ENCODE measurements at regions not wholly inside any gene's neighbourhood (a gene's known extent, or its start where the extent isn't known, plus 50 kb on each side); places are given as distances from the start of the nearest gene placed in this dataset.
A peak's percentile ranks its signal among the peaks of the same experiment; 100 is the strongest.

DNA sequence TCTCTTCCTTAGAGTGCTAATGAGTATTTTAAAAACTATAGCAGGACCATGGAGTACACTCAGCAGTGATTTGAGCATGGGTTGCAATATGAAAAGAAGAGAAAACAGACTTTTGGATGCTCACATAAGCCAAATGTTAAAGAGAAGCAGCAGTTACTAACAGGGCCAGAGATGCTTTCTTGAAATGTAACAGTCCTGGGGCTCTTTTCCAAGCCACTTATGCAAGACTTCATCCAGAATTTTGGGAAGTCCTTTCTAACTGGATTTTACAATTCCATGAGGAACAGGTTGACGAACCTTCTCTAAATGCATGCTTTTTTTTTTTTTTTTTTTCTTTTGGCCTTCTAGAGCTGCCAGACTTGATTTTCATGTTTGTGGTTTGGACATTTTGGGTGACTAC is 282.0 kb downstream of the SEC23IP start:
- no peak overlapping the region for H2AFZ ChIP-seq (replicated peaks)
- no peaks in the 10 kb centered on the region for H3K36me3 ChIP-seq
- H3F3A ChIP-seq (ENCODE audit: low read depth), result no peaks in the 10 kb centered on the region
- no peaks in the 10 kb centered on the region for H3K27me3 ChIP-seq
- Mint-ChIP-seq H3K4me1 (no peaks in the 10 kb centered on the region), H3K36me3 (no peaks in the 10 kb centered on the region), H3K27ac (no peak overlapping the region), H3K4me3 (no peak overlapping the region), H3K9me3 (no peaks in the 10 kb centered on the region), H3K27me3 (ENCODE audit: insufficient read depth, low read depth) (no peaks in the 10 kb centered on the region)
- no peak overlapping the region for H3K27ac ChIP-seq
- no peaks in the 10 kb centered on the region for H3K9me3 ChIP-seq (ENCODE audit: low read depth)
- H3K79me2 ChIP-seq (ENCODE audit: low read depth), result no peaks in the 10 kb centered on the region
- H3K4me3 ChIP-seq, result no peak overlapping the region
- H4K20me1 ChIP-seq (ENCODE audit: low read depth), result no peaks in the 10 kb centered on the region
- no peak for DNase-seq (ENCODE audit: low spot score)
- no peaks in the 10 kb centered on the region for H3K4me1 ChIP-seq
- H3K9ac ChIP-seq, result no peak overlapping the region
- no peak for TF ChIP-seq EZH2 (IDR thresholded peaks at IDR 0.05)
- TF ChIP-seq, protein P1, sequence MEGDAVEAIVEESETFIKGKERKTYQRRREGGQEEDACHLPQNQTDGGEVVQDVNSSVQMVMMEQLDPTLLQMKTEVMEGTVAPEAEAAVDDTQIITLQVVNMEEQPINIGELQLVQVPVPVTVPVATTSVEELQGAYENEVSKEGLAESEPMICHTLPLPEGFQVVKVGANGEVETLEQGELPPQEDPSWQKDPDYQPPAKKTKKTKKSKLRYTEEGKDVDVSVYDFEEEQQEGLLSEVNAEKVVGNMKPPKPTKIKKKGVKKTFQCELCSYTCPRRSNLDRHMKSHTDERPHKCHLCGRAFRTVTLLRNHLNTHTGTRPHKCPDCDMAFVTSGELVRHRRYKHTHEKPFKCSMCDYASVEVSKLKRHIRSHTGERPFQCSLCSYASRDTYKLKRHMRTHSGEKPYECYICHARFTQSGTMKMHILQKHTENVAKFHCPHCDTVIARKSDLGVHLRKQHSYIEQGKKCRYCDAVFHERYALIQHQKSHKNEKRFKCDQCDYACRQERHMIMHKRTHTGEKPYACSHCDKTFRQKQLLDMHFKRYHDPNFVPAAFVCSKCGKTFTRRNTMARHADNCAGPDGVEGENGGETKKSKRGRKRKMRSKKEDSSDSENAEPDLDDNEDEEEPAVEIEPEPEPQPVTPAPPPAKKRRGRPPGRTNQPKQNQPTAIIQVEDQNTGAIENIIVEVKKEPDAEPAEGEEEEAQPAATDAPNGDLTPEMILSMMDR (IDR thresholded peaks at IDR 0.05), result no peak
- TF ChIP-seq EZH2phosphoT487 (IDR thresholded peaks at IDR 0.05), result no peak
- H3K4me2 ChIP-seq, result no peak overlapping the region

DNA sequence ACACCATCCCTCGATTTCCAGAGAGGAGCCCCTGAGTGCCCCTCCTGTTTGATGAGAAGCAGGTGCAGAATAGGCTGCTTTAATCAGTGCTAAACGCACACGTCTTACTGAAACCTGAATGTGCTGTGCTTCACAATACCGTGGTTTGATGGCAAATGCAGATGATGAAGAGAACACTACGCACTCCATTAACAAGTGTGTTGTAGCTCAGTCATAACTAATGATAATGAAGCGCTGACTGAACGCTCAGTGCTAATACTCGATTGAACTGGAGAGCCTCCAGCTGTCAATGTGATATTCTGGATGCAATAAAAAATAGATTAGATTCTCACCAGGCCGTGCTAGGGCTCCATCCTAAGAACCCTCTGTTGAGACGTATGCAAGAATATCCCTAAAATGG is 279.7 kb upstream of the PLPP4 start:
- H3K27me3 Mint-ChIP-seq (ENCODE audit: insufficient read depth, low read depth), result no peaks in the 10 kb centered on the region
- H3K9ac ChIP-seq, result no peak overlapping the region
- H3K36me3 ChIP-seq, result no peaks in the 10 kb centered on the region
- H3K27me3 ChIP-seq, result no peaks in the 10 kb centered on the region
- H4K20me1 ChIP-seq (ENCODE audit: low read depth), result no peaks in the 10 kb centered on the region
- H3K4me2 ChIP-seq, result no peak overlapping the region
- no peaks in the 10 kb centered on the region for H3K9me3 Mint-ChIP-seq
- H2AFZ ChIP-seq (replicated peaks), result peak overlapping the region; percentile 22
- no peak overlapping the region for H3K4me3 ChIP-seq
- no peaks in the 10 kb centered on the region for H3K79me2 ChIP-seq (ENCODE audit: low read depth)
- no peak for DNase-seq (ENCODE audit: low spot score)
- TF ChIP-seq, protein P1 (IDR thresholded peaks at IDR 0.05), result no peak
- no peak for TF ChIP-seq EZH2 (IDR thresholded peaks at IDR 0.05)
- TF ChIP-seq EZH2phosphoT487 (IDR thresholded peaks at IDR 0.05), result no peak
- no peaks in the 10 kb centered on the region for H3K4me1 ChIP-seq
- H3K27ac ChIP-seq, result no peak overlapping the region
- peaks cover 6% of the 10 kb centered on the region for H3K4me1 Mint-ChIP-seq
- no peaks in the 10 kb centered on the region for H3F3A ChIP-seq (ENCODE audit: low read depth)
- H3K36me3 Mint-ChIP-seq, result no peaks in the 10 kb centered on the region
- no peaks in the 10 kb centered on the region for H3K9me3 ChIP-seq (ENCODE audit: low read depth)
- no peak overlapping the region for H3K27ac Mint-ChIP-seq
- no peak overlapping the region for H3K4me3 Mint-ChIP-seq

DNA sequence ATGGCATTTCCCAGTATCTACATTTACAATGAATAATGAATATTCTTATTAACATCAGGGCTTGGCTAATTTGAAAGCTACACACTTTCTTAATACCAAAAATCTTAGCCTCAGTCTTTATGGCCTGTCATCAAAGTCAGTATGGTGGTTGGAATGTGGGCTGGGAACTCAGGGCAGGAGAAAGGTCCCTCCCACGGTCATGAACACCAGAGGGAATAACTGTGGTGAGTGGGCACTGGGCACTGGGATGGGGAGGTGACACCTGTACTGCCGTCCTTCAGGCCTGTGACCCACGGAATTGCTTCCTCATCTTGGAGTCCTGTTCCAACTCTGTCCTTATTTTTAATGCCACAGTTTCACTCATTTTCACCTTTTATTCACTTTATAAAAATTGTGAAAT is 276.9 kb upstream of the PLPP4 start:
- H3K27ac Mint-ChIP-seq, result no peak overlapping the region
- no peaks in the 10 kb centered on the region for H3K79me2 ChIP-seq (ENCODE audit: low read depth)
- H3K9me3 Mint-ChIP-seq, result no peaks in the 10 kb centered on the region
- H3K4me2 ChIP-seq, result no peak overlapping the region
- no peak overlapping the region for H3K4me3 ChIP-seq
- no peaks in the 10 kb centered on the region for H3K36me3 Mint-ChIP-seq
- H3K9ac ChIP-seq, result no peak overlapping the region
- peaks cover 6% of the 10 kb centered on the region for H3K4me1 Mint-ChIP-seq
- H2AFZ ChIP-seq (replicated peaks), result no peak overlapping the region
- H3K4me1 ChIP-seq, result no peaks in the 10 kb centered on the region
- no peaks in the 10 kb centered on the region for H3F3A ChIP-seq (ENCODE audit: low read depth)
- no peak for DNase-seq (ENCODE audit: low spot score)
- H4K20me1 ChIP-seq (ENCODE audit: low read depth), result no peaks in the 10 kb centered on the region
- no peaks in the 10 kb centered on the region for H3K27me3 ChIP-seq
- H3K9me3 ChIP-seq (ENCODE audit: low read depth), result no peaks in the 10 kb centered on the region
- TF ChIP-seq EZH2phosphoT487 (IDR thresholded peaks at IDR 0.05) (no peak), EZH2 (IDR thresholded peaks at IDR 0.05) (no peak)
- TF ChIP-seq, protein P1 (IDR thresholded peaks at IDR 0.05), result no peak
- no peak overlapping the region for H3K27ac ChIP-seq
- H3K36me3 ChIP-seq, result no peaks in the 10 kb centered on the region
- H3K4me3 Mint-ChIP-seq, result no peak overlapping the region
- no peaks in the 10 kb centered on the region for H3K27me3 Mint-ChIP-seq (ENCODE audit: insufficient read depth, low read depth)

DNA sequence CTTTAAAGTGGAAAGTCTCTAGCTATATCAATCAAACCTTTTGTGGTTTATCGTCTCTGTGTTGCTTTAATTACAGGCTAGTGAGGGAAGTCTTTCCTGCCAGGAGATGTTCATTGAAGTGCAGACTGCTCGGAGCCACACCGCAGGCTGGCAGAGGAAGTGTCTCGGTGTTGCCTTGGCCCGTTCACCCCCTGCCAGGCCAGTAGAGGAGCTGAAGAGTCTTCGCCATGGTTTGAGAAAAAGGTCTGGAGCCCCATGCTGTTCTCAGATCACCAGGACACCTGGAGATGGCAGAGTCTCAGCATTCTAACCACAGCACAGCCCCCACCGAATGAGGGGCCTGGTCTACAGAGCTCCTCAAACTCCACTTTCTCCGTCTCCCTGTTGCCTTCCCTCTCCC is 275.9 kb upstream of the PLPP4 start:
- Mint-ChIP-seq H3K9me3 (no peaks in the 10 kb centered on the region), H3K4me3 (no peak overlapping the region), H3K36me3 (no peaks in the 10 kb centered on the region), H3K4me1 (peaks cover 6% of the 10 kb centered on the region), H3K27ac (no peak overlapping the region), H3K27me3 (ENCODE audit: insufficient read depth, low read depth) (no peaks in the 10 kb centered on the region)
- H3K27me3 ChIP-seq, result no peaks in the 10 kb centered on the region
- H3F3A ChIP-seq (ENCODE audit: low read depth), result no peaks in the 10 kb centered on the region
- no peak overlapping the region for H2AFZ ChIP-seq (replicated peaks)
- H3K27ac ChIP-seq, result no peak overlapping the region
- H3K9me3 ChIP-seq (ENCODE audit: low read depth), result no peaks in the 10 kb centered on the region
- DNase-seq (ENCODE audit: low spot score), result no peak
- TF ChIP-seq, protein P1 (IDR thresholded peaks at IDR 0.05), result no peak
- TF ChIP-seq EZH2phosphoT487 (IDR thresholded peaks at IDR 0.05), result no peak
- TF ChIP-seq EZH2 (IDR thresholded peaks at IDR 0.05), result no peak
- H3K9ac ChIP-seq, result no peak overlapping the region
- no peaks in the 10 kb centered on the region for H3K79me2 ChIP-seq (ENCODE audit: low read depth)
- H3K36me3 ChIP-seq, result no peaks in the 10 kb centered on the region
- no peak overlapping the region for H3K4me3 ChIP-seq
- H4K20me1 ChIP-seq (ENCODE audit: low read depth), result no peaks in the 10 kb centered on the region
- no peak overlapping the region for H3K4me2 ChIP-seq
- no peaks in the 10 kb centered on the region for H3K4me1 ChIP-seq

Measured in neural progenitor cell (in vitro differentiated cells).